Neural cell (in vitro differentiated cells): ENCODE measurements at regions not wholly inside any gene's neighbourhood (a gene's known extent, or its start where the extent isn't known, plus 50 kb on each side); places are given as distances from the start of the nearest gene placed in this dataset.

Source experiments
- CTCF ChIP-seq: fragments of 450-650 bp; IDR thresholded peaks from 2 replicates; pipeline ENCODE4 v1.5.1; 2014; ENCODE audit warnings: antibody characterized with exemption, mild to moderate bottlenecking, moderate library complexity; ENCODE audit not compliant: poor library complexity, severe bottlenecking
- EZH2 ChIP-seq: fragments of 200-600, 300-800 bp; shearing (Covaris generic), sonication (generic); IDR thresholded peaks from 2 replicates; pipeline ENCODE4 v1.6.1; 2014; ENCODE audit warnings: antibody characterized with exemption, low read length, borderline replicate concordance, mild to moderate bottlenecking; ENCODE audit not compliant: insufficient read depth, poor library complexity, severe bottlenecking
- TAF1 ChIP-seq: IDR thresholded peaks from 2 replicates; pipeline ENCODE4 v1.6.1; 2012; ENCODE audit warnings: low read depth

- TF ChIP-seq TAF1 (no peak), EZH2 (no peak), CTCF (no peak)
Observed at GRCh38 chr11:134663506-134664313, 251.7 kb upstream of the B3GAT1 start.
